ENCODE measurements at regions not wholly inside any gene's neighbourhood (a gene's known extent, or its start where the extent isn't known, plus 50 kb on each side); places are given as distances from the start of the nearest gene placed in this dataset.
A peak's percentile ranks its signal among the peaks of the same experiment; 100 is the strongest.
"Not testable (repeated sequence)": the region's sequence is repeated elsewhere in the genome, so short reads cannot be mapped to it uniquely, and the experiment has no call there.

- DNase-seq; H3K27me3 Mint-ChIP-seq (ENCODE audit: low read depth, poor library complexity); H3K4me3 Mint-ChIP-seq; H3K36me3 Mint-ChIP-seq (ENCODE audit: low read depth); H3K9me3 Mint-ChIP-seq; H3K4me1 Mint-ChIP-seq; H3K27ac Mint-ChIP-seq: not testable (repeated sequence)
Measured at GRCh38 chr1:120233661-120234018, 57.3 kb upstream of the SEC22B start.

DNA sequence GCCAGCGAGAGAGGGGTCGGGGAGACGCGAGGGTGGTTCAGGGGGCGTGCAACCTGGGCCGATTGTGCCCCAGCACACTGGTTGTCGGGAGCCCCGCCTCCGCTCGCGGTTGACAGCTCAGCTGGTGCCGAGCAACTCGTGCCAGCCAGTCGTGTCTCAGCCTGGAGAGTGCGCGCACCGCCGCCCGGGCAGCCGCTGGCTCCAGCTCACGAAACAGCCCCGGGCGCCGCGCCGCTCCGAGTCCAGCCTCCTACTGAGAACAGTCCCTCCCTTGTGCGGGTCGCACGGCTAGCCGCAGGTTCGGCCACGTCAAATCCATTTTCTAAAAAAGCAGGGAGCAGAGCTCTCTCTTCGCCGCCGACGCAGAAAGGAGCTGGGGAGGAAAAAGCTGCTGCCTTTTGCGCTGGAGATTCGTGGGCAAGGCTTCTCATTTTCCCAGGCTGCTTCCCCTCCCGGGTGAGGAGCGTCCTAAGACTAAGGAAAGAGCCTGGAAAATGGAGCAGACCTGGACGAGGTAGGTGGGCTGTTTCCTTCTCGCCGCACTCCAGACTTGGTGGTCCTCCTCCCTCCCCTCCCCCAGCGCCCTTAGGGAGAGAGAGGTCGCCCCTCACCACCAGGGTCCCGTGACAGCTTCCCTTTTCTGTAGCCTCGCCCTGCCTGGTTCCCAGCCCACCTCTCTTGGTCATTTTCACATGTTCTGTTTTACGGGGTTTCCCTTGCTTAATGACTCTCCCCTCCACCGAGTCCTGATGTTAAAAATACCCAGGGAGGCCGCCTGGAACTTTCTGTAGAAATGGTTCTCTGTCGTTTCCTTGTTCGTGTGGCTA, 56.7 kb upstream of the SEC22B start:
- not testable (repeated sequence) for H3K4me1 Mint-ChIP-seq; H3K4me3 Mint-ChIP-seq; H3K9me3 Mint-ChIP-seq; H3K27ac Mint-ChIP-seq; H3K36me3 Mint-ChIP-seq (ENCODE audit: low read depth); H3K27me3 Mint-ChIP-seq (ENCODE audit: low read depth, poor library complexity)
- peak; percentile 1 for DNase-seq

- not testable (repeated sequence) for H3K36me3 Mint-ChIP-seq (ENCODE audit: low read depth); H3K9me3 Mint-ChIP-seq; H3K4me3 Mint-ChIP-seq; H3K27ac Mint-ChIP-seq; H3K4me1 Mint-ChIP-seq; H3K27me3 Mint-ChIP-seq (ENCODE audit: low read depth, poor library complexity); DNase-seq
Measured at GRCh38 chr1:120229835-120230234, 53.5 kb upstream of the SEC22B start.
